ENCODE measurements at regions not wholly inside any gene's neighbourhood (a gene's known extent, or its start where the extent isn't known, plus 50 kb on each side); places are given as distances from the start of the nearest gene placed in this dataset.

- Histone ChIP-seq H3K27ac (ENCODE audit: poor library complexity, severe bottlenecking) (no peak overlapping the region), H3K4me1 (ENCODE audit: insufficient read depth, poor library complexity, severe bottlenecking) (no peaks in the 10 kb centered on the region), H3K4me3 (ENCODE audit: severe bottlenecking) (no peak overlapping the region), H3K36me3 (ENCODE audit: low read depth) (no peaks in the 10 kb centered on the region), H3K9me3 (ENCODE audit: severe bottlenecking) (no peaks in the 10 kb centered on the region), H3K27me3 (ENCODE audit: insufficient read depth, poor library complexity, severe bottlenecking) (no peaks in the 10 kb centered on the region)
- ATAC-seq (ENCODE audit: low read depth): no peak
- no peak for DNase-seq (ENCODE audit: low spot score)
- no peak for TF ChIP-seq CTCF (IDR thresholded peaks at IDR 0.05; ENCODE audit: poor library complexity, severe bottlenecking)
Measured at GRCh38 chr17:53607475-53607874, 215.3 kb upstream of the KIF2B start.

DNA sequence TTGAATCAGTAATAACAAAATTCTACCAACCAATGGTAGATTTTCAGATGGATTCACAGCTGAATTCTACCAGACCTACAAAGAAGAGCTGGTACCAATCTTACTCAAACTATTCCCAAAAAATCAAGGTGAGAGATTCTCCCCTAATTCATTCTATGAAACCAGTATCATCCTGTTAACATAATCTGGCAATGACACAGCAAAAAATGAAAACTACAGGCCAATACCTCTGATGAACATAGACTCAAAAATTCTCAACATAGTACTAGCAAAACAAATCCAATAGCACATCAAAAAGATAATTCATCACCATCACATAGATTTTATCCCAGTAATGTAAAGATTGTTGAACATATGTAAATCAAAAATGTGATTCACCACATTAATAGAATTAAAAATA lies 234.4 kb upstream of the KIF2B start:
- TF ChIP-seq CTCF (IDR thresholded peaks at IDR 0.05; ENCODE audit: poor library complexity, severe bottlenecking): no peak
- no peak for ATAC-seq (ENCODE audit: low read depth)
- H3K4me1 ChIP-seq (ENCODE audit: insufficient read depth, poor library complexity, severe bottlenecking): no peaks in the 10 kb centered on the region

DNA sequence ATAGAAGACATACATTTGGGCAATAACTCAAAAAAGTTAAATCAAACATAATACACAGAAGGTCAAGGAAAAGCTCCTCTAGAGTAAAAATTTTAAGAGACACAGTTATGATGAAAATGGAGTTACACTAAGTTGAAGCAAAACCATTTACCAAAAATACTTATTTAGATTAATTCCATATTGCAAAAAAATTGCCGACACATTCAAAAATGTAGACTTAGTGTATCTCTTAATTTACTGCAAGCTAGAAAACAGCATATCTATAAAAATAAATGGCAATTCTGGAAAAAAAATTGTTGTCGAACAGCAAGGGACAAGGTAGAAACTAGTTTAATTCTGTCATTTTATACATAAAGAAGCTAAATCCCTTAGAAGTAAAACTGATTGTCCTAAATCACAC lies 248.7 kb upstream of the KIF2B start:
- no peak for ATAC-seq (ENCODE audit: low read depth)
- H3K27me3 ChIP-seq (ENCODE audit: insufficient read depth, poor library complexity, severe bottlenecking): no peaks in the 10 kb centered on the region
- H3K4me1 ChIP-seq (ENCODE audit: insufficient read depth, poor library complexity, severe bottlenecking): no peaks in the 10 kb centered on the region
- no peak for DNase-seq (ENCODE audit: low spot score)
- no peaks in the 10 kb centered on the region for H3K36me3 ChIP-seq (ENCODE audit: low read depth)
- H3K9me3 ChIP-seq (ENCODE audit: severe bottlenecking): no peaks in the 10 kb centered on the region
- H3K4me3 ChIP-seq (ENCODE audit: severe bottlenecking): no peak overlapping the region
- H3K27ac ChIP-seq (ENCODE audit: poor library complexity, severe bottlenecking): no peak overlapping the region
- no peak for TF ChIP-seq CTCF (IDR thresholded peaks at IDR 0.05; ENCODE audit: poor library complexity, severe bottlenecking)

More for the DNA sequence above, 234.4 kb upstream of the KIF2B start:
- Histone ChIP-seq H3K9me3 (ENCODE audit: severe bottlenecking) (no peaks in the 10 kb centered on the region), H3K4me3 (ENCODE audit: severe bottlenecking) (no peak overlapping the region), H3K36me3 (ENCODE audit: low read depth) (no peaks in the 10 kb centered on the region), H3K27me3 (ENCODE audit: insufficient read depth, poor library complexity, severe bottlenecking) (no peaks in the 10 kb centered on the region), H3K27ac (ENCODE audit: poor library complexity, severe bottlenecking) (no peak overlapping the region)
- DNase-seq (ENCODE audit: low spot score): no peak

DNA sequence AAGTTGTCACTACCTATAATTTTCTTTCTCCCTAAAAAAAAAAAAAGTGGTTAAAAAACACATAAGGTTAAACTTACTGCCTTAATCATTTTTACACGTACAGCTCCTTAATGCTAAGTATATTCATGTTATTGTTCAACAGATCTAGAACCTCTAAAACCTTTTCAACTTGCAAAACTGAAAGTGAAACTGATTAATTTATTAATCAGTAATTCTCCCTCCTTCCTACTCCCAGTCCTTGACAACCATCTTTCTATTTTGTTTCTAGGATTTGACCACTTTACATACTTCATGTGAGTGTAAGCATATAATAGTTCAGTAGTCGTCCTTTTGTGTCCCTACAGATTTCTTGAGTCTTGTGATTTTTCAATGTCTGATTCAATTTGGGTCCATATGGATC lies 251.4 kb upstream of the KIF2B start:
- no peak for TF ChIP-seq CTCF (IDR thresholded peaks at IDR 0.05; ENCODE audit: poor library complexity, severe bottlenecking)

DNA sequence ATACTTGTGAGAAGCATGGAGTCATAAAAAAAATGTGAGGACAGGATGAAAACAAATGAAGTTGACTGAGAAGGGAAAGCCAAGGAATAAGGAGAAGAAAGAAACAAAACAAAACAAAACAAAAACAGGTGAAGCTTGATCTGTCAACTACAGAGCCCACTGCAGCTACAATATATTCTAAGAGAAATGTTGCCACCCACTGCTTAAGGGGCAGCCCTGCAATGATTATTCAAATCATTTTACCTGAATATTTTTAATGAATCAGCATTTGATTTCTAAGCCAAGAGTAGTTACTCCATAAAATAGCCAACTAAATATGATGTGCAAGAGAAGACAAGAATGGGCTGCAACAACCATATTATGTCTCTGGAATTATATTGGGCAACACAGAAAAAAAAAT lies 252.0 kb upstream of the KIF2B start:
- no peaks in the 10 kb centered on the region for H3K36me3 ChIP-seq (ENCODE audit: low read depth)
- no peaks in the 10 kb centered on the region for H3K4me1 ChIP-seq (ENCODE audit: insufficient read depth, poor library complexity, severe bottlenecking)
- DNase-seq (ENCODE audit: low spot score) (no peak), ATAC-seq (ENCODE audit: low read depth) (peak; percentile 42; the same call in 1 of the 3 replicates)
- TF ChIP-seq CTCF (IDR thresholded peaks at IDR 0.05; ENCODE audit: poor library complexity, severe bottlenecking): peak; percentile 43
- no peak overlapping the region for H3K4me3 ChIP-seq (ENCODE audit: severe bottlenecking)
- H3K27ac ChIP-seq (ENCODE audit: poor library complexity, severe bottlenecking): no peak overlapping the region
- H3K9me3 ChIP-seq (ENCODE audit: severe bottlenecking): no peaks in the 10 kb centered on the region
- H3K27me3 ChIP-seq (ENCODE audit: insufficient read depth, poor library complexity, severe bottlenecking): no peaks in the 10 kb centered on the region

More for the DNA sequence above, 251.4 kb upstream of the KIF2B start:
- H3K36me3 ChIP-seq (ENCODE audit: low read depth): no peaks in the 10 kb centered on the region
- H3K9me3 ChIP-seq (ENCODE audit: severe bottlenecking): no peaks in the 10 kb centered on the region
- ATAC-seq (ENCODE audit: low read depth) (no peak), DNase-seq (ENCODE audit: low spot score) (no peak)
- H3K27me3 ChIP-seq (ENCODE audit: insufficient read depth, poor library complexity, severe bottlenecking): no peaks in the 10 kb centered on the region
- no peaks in the 10 kb centered on the region for H3K4me1 ChIP-seq (ENCODE audit: insufficient read depth, poor library complexity, severe bottlenecking)
- H3K27ac ChIP-seq (ENCODE audit: poor library complexity, severe bottlenecking): no peak overlapping the region
- no peak overlapping the region for H3K4me3 ChIP-seq (ENCODE audit: severe bottlenecking)

Data from RWPE2 (cell line).